Keratinocyte (primary cell): ENCODE measurements at regions not wholly inside any gene's neighbourhood (a gene's known extent, or its start where the extent isn't known, plus 50 kb on each side); places are given as distances from the start of the nearest gene placed in this dataset.

Experiments used
- DNase-seq: peaks from one replicate; pipeline ENCODE4 v3.0.0-alpha.2; 2011; ENCODE audit warnings: low read depth, missing footprints, low spot score
- FAIRE-seq: peaks from 2 replicates; lab custom pipeline; 2011; peaks lifted over from hg19 to GRCh38; lab: Jason Lieb, UNC
- H2AFZ ChIP-seq: 2 replicates; pipeline ENCODE4 v1.6.0; 2012; ENCODE audit warnings: low read length, control low read depth, inconsistent platforms; ENCODE audit not compliant: control insufficient read depth
- H3K27ac ChIP-seq: 2 replicates; pipeline ENCODE4 v1.5.1; 2011; ENCODE audit warnings: low read length; ENCODE audit not compliant: control insufficient read depth, insufficient read depth
- H3K27me3 ChIP-seq: 3 replicates; pipeline ENCODE4 v1.6.0; 2011; ENCODE audit warnings: low read length; ENCODE audit not compliant: control insufficient read depth, insufficient read depth; ENCODE audit errors: extremely low read depth
- H3K36me3 ChIP-seq, 2 experiments: 2 replicates in 1 of 2; 3 replicates in 1 of 2; pipeline ENCODE4 v1.5.1; 2011; ENCODE audit warnings: low read length in 2 of 2, mild to moderate bottlenecking in 1 of 2; ENCODE audit not compliant: control insufficient read depth in 2 of 2, insufficient read depth in 2 of 2; ENCODE audit errors: extremely low read depth in 1 of 2
- H3K4me1 ChIP-seq: 3 replicates; pipeline ENCODE4 v1.5.1; 2011; ENCODE audit warnings: low read length; ENCODE audit not compliant: control insufficient read depth, insufficient read depth; ENCODE audit errors: extremely low read depth
- H3K4me2 ChIP-seq: 3 replicates; pipeline ENCODE4 v1.6.0; 2011; ENCODE audit warnings: low read depth, low read length; ENCODE audit not compliant: control insufficient read depth, insufficient read depth; ENCODE audit errors: extremely low read depth
- H3K4me3 ChIP-seq, 3 experiments: fragments of 200-600 bp in 1 of 3; sonication (generic) in 1 of 3; 2 replicates in 2 of 3; 3 replicates in 1 of 3; pipeline ENCODE4 v1.5.1; 2011 to 2016; ENCODE audit warnings: low read length in 3 of 3, mild to moderate bottlenecking in 3 of 3, control low read depth in 2 of 3, inconsistent platforms in 1 of 3, low read depth in 1 of 3, mixed read lengths in 1 of 3, mixed run types in 1 of 3, moderate library complexity in 1 of 3; ENCODE audit not compliant: control insufficient read depth in 2 of 3, insufficient read depth in 2 of 3; ENCODE audit errors: extremely low read depth in 1 of 3
- H3K79me2 ChIP-seq: 2 replicates; pipeline ENCODE4 v1.6.0; 2012; ENCODE audit warnings: low read length; ENCODE audit not compliant: control insufficient read depth, insufficient read depth
- H3K9ac ChIP-seq: 3 replicates; pipeline ENCODE4 v1.6.0; 2011; ENCODE audit warnings: low read length; ENCODE audit not compliant: control insufficient read depth, insufficient read depth; ENCODE audit errors: extremely low read depth
- H3K9me1 ChIP-seq: 3 replicates; pipeline ENCODE4 v1.6.0; 2011; ENCODE audit warnings: low read length; ENCODE audit not compliant: control insufficient read depth, insufficient read depth; ENCODE audit errors: extremely low read depth
- H3K9me3 ChIP-seq: 2 replicates; pipeline ENCODE4 v1.5.1; 2012; ENCODE audit warnings: low read depth, low read length; ENCODE audit not compliant: control insufficient read depth
- H4K20me1 ChIP-seq: 3 replicates; pipeline ENCODE4 v1.6.0; 2011; ENCODE audit warnings: low read length; ENCODE audit not compliant: control insufficient read depth, insufficient read depth; ENCODE audit errors: extremely low read depth
- EZH2 ChIP-seq: IDR thresholded peaks from one replicate; pipeline ENCODE4 v1.6.1; 2012; ENCODE audit warnings: inconsistent platforms, mild to moderate bottlenecking, low read length, moderate library complexity
- dilution Hi-C: fragments of 300-500 bp; cut with MboI; formaldehyde crosslinking; loops from one replicate; pipeline ENCODE4 v1.7.0; 2020; ENCODE audit warnings: low sequenced_read_pairs; ENCODE audit not compliant: extremely low pct_ligation_motif_present
- TF ChIP-seq, protein P1 (sequence below), 3 experiments: IDR thresholded peaks in 1 of 3; conservative IDR thresholded peaks in 1 of 3; optimal IDR thresholded peaks in 1 of 3; 2 replicates in 2 of 3; 3 replicates in 1 of 3; pipeline versions ENCODE3 to v1.5.1; 2011; ENCODE audit warnings: low read length in 3 of 3, mild to moderate bottlenecking in 3 of 3, moderate library complexity in 2 of 3, control low read depth in 1 of 3, inconsistent platforms in 1 of 3; ENCODE audit not compliant: insufficient read depth in 2 of 3; ENCODE audit errors: extremely low read depth in 1 of 3

DNA sequence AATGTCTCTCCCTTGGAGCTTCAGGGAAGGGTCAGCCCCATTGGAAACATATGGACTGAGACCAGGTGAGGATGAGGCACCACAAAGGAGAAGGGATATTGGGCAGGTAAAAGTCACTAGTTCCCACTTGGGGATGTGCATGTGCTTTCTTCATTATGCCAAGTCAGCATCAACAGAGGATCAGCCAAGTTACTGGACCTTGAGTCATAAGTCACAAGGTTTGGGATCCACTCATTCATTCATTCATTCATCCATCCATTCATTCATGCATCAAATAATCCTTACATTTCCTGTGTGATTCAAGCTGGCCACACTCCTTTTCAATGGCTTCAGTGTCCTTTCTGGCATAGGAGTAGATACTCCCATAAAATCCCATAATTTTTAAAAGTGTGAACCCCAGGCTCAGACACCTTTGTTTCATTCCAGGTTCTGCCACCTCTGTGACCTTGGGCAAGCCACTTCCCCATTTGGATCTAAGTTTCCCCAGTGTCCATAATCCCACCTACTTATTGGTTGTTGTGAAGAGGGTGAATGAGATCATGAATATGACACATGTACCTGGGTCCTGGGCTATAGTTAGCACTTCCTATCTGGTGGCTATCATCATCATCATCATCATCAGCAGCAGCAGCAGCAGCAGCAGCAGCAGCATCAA is 162.1 kb upstream of the LHX5 start:
- Histone ChIP-seq H3K4me2 (no peak overlapping the region), H3K27ac (no peak overlapping the region), H4K20me1 (no peaks in the 10 kb centered on the region), H3K9me1 (no peaks in the 10 kb centered on the region), H3K27me3 (no peaks in the 10 kb centered on the region), H3K9ac (no peak overlapping the region), H3K36me3 (no peaks in the 10 kb centered on the region), H2AFZ (no peak overlapping the region), H3K9me3 (no peaks in the 10 kb centered on the region), H3K79me2 (no peaks in the 10 kb centered on the region), H3K4me1 (no peaks in the 10 kb centered on the region), H3K4me3 (no peak overlapping the region)
- FAIRE-seq (no peak), DNase-seq (no peak)
- TF ChIP-seq EZH2: no peak
- TF ChIP-seq, protein P1, sequence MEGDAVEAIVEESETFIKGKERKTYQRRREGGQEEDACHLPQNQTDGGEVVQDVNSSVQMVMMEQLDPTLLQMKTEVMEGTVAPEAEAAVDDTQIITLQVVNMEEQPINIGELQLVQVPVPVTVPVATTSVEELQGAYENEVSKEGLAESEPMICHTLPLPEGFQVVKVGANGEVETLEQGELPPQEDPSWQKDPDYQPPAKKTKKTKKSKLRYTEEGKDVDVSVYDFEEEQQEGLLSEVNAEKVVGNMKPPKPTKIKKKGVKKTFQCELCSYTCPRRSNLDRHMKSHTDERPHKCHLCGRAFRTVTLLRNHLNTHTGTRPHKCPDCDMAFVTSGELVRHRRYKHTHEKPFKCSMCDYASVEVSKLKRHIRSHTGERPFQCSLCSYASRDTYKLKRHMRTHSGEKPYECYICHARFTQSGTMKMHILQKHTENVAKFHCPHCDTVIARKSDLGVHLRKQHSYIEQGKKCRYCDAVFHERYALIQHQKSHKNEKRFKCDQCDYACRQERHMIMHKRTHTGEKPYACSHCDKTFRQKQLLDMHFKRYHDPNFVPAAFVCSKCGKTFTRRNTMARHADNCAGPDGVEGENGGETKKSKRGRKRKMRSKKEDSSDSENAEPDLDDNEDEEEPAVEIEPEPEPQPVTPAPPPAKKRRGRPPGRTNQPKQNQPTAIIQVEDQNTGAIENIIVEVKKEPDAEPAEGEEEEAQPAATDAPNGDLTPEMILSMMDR (optimal IDR thresholded peaks at IDR 0.05 in 1 of 3, IDR thresholded peaks at IDR 0.05 in 1 of 3, conservative IDR thresholded peaks at IDR 0.05 in 1 of 3; ENCODE audit: extremely low read depth in 1 of 3, insufficient read depth in 2 of 3, low read length in 3 of 3): no peak
- dilution Hi-C loops: no loop called here

DNA sequence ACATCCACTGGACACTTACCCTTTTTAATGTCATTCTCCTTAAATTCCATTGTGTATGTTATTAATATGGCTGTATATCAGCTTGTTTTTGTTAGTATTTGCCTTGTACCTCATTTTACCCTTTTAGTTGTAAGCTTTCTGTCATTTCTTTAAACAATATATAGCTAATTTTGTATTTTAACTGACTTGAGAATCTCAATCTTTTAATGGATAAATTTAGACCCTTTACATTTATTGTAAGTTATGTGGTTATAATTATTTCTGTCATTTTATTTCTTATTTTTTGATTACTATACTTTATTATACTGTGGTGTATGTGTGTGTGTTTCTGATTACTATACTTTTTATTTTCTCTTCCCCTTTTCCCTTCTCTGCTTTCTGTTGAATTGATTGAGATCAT is 159.0 kb upstream of the LHX5 start:
- dilution Hi-C loops: no loop called here
- FAIRE-seq: no peak
- no peak overlapping the region for H3K9ac ChIP-seq
- no peaks in the 10 kb centered on the region for H3K9me1 ChIP-seq
- H3K79me2 ChIP-seq: no peaks in the 10 kb centered on the region
- no peak overlapping the region for H3K4me2 ChIP-seq
- H3K4me3 ChIP-seq: no peak overlapping the region
- no peaks in the 10 kb centered on the region for H4K20me1 ChIP-seq
- H3K27me3 ChIP-seq: no peaks in the 10 kb centered on the region
- H2AFZ ChIP-seq: no peak overlapping the region
- H3K9me3 ChIP-seq: no peaks in the 10 kb centered on the region
- no peak overlapping the region for H3K27ac ChIP-seq
- H3K36me3 ChIP-seq: no peaks in the 10 kb centered on the region
- H3K4me1 ChIP-seq: no peaks in the 10 kb centered on the region
- TF ChIP-seq EZH2: no peak
- TF ChIP-seq, protein P1 (optimal IDR thresholded peaks at IDR 0.05 in 1 of 3, IDR thresholded peaks at IDR 0.05 in 1 of 3, conservative IDR thresholded peaks at IDR 0.05 in 1 of 3; ENCODE audit: extremely low read depth in 1 of 3, insufficient read depth in 2 of 3, low read length in 3 of 3): no peak
- no peak for DNase-seq
